RWPE2 (cell line): ENCODE measurements at regions not wholly inside any gene's neighbourhood (a gene's known extent, or its start where the extent isn't known, plus 50 kb on each side); places are given as distances from the start of the nearest gene placed in this dataset.

Experiments
- ATAC-seq: fragments of 200-7000 bp; cut with Tn5 transposase; 3 replicates; pipeline ENCODE4 v1.9.1; 2021; ENCODE audit warnings: low read depth
- DNase-seq: peaks from one replicate; pipeline ENCODE4 v3.0.0-alpha.2; 2020; ENCODE audit warnings: low spot score
- H3K27ac ChIP-seq: fragments of 450-650 bp; 2 replicates; pipeline ENCODE4 v1.5.1; 2017; ENCODE audit warnings: mild to moderate bottlenecking; ENCODE audit not compliant: poor library complexity, severe bottlenecking
- H3K27me3 ChIP-seq: fragments of 250-450 bp; sonication (Bioruptor Pico); 2 replicates; pipeline ENCODE4 v1.5.1; 2021; ENCODE audit warnings: mild to moderate bottlenecking, moderate library complexity; ENCODE audit not compliant: insufficient read depth, poor library complexity, severe bottlenecking
- H3K36me3 ChIP-seq: fragments of 250-450 bp; sonication (Bioruptor Pico); 2 replicates; pipeline ENCODE4 v1.5.1; 2020; ENCODE audit warnings: low read depth, mild to moderate bottlenecking, moderate library complexity
- H3K4me1 ChIP-seq: fragments of 250-450 bp; sonication (Bioruptor Pico); 2 replicates; pipeline ENCODE4 v1.5.1; 2021; ENCODE audit warnings: mild to moderate bottlenecking, moderate library complexity; ENCODE audit not compliant: insufficient read depth, poor library complexity, severe bottlenecking
- H3K4me3 ChIP-seq: fragments of 250-450 bp; sonication (Bioruptor Pico); 2 replicates; pipeline ENCODE4 v1.5.1; 2021; ENCODE audit warnings: mild to moderate bottlenecking, moderate library complexity; ENCODE audit not compliant: severe bottlenecking
- H3K9me3 ChIP-seq: fragments of 250-450 bp; sonication (Bioruptor Pico); 2 replicates; pipeline ENCODE4 v1.5.1; 2021; ENCODE audit warnings: mild to moderate bottlenecking, moderate library complexity; ENCODE audit not compliant: severe bottlenecking
- CTCF ChIP-seq: fragments of 450-650 bp; IDR thresholded peaks from one replicate; pipeline ENCODE4 v1.5.1; 2017; ENCODE audit warnings: mild to moderate bottlenecking, moderate library complexity; ENCODE audit not compliant: poor library complexity, severe bottlenecking

DNA sequence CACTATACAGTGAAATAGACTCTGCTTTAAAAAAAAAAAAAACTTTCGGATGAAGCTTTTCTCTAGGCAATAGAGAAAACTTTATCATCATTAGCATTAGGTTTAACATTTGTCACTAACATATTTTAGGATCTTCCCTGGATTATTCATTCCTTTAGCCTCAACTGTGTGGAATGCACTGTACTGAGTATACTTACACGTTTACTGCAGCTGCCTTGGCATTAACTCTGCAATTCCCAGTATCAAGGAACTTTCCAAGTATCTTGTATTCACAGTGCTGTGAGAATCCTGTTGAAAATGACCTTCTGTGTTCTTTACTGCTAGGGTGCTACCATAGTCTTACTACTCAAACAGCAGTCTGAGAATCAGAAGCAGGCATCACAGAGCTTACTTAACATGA is 328.2 kb upstream of the COL3A1 start:
- DNase-seq (no peak), ATAC-seq (no peak; the same call in 2 of the 3 replicates)
- H3K4me1 ChIP-seq = no peaks in the 10 kb centered on the region
- H3K27ac ChIP-seq = no peak overlapping the region
- H3K9me3 ChIP-seq = no peaks in the 10 kb centered on the region
- H3K36me3 ChIP-seq = no peaks in the 10 kb centered on the region
- no peak overlapping the region for H3K4me3 ChIP-seq
- no peak for TF ChIP-seq CTCF
- H3K27me3 ChIP-seq = no peaks in the 10 kb centered on the region

DNA sequence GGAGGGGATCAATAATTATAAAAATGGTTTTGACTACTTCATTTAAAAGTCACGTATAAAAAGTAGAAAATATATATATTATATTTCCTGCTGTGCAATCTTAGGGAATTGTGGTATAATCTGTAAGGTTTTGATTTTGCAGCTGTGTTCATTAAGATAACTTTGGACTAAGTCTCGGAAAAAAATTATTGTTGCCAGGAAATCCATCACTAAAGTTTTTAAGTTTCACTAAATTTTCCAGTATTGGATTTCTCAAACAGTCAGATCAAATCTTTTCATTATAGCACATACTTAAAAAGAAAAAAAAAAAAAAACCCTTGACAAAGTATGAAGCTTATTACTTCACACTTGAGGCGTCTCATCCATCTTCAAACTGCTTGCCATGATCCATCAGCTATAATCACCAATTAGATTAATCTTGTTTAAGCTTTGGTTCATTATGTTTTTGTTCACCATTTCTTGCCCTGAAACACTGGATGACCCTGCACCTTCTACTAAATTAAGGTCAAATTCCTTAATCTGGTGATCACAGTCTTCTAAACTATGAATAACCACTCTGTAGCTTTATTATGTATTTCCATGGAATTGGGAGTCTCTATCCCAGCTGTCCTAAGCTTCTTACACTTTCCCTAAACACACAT is 326.6 kb upstream of the COL3A1 start:
- TF ChIP-seq CTCF = no peak
- H3K36me3 ChIP-seq = no peaks in the 10 kb centered on the region
- no peak overlapping the region for H3K4me3 ChIP-seq
- ATAC-seq (no peak), DNase-seq (no peak)
- H3K9me3 ChIP-seq = no peaks in the 10 kb centered on the region
- H3K27ac ChIP-seq = no peak overlapping the region
- H3K4me1 ChIP-seq = no peaks in the 10 kb centered on the region
- H3K27me3 ChIP-seq = no peaks in the 10 kb centered on the region

DNA sequence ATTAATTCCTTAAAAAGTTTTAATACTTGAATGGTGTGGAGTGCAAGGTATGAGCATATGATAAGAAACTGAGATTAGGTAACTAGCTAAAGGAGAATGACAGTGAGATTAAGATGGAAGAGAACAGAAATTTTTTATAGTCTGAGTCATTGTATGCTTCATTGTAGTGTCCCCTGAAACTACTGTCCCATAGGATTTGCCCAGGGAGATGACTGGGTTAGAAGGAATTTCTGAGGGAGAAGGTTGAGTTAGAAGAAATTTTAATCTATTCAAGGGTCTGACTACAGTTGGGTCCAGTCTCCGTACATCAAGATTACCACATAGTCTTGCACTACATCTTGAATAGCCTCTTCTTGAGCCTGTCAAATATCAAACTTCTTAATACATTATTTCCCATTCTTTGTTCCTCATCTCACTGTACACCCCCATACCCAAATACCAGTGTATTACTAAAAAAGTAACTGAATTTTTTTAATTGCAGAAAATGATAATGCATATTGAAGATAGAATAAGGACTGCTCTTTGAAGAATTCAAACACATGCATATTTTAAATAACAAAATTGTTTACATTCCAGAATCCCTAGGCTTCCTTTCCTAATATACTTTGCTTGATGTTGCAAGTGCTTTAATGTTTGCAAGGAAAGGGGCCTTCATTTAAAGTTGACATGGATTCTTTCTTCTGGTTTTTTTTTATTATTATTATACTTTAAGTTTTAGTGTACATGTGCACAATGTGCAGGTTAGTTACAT is 314.3 kb upstream of the COL3A1 start:
- Histone ChIP-seq H3K9me3 (peaks cover 2% of the 10 kb centered on the region), H3K27ac (no peak overlapping the region), H3K4me3 (no peak overlapping the region), H3K27me3 (no peaks in the 10 kb centered on the region), H3K4me1 (no peaks in the 10 kb centered on the region), H3K36me3 (no peaks in the 10 kb centered on the region)
- ATAC-seq (peak; percentile 49; the same call in 1 of the 3 replicates), DNase-seq (no peak)
- TF ChIP-seq CTCF = no peak

DNA sequence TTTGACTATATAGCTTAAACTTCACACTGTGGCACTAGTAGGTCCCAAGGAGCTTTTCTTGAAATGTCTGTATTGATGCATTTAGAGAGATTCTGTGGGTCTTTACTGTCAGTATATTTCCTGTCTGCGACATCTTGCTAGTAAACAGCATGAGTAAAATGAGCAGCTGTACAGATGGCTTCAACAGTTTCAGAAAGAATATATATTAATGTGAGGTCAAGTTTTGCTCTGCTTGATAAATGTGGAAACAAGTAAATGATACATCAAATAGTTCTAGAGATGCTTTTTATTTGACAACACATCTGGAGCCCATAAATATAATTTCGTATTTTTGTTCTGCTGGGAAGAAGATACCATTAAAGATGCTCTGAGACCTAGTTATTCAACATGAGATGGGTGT is 310.9 kb upstream of the COL3A1 start:
- no peak for TF ChIP-seq CTCF

DNA sequence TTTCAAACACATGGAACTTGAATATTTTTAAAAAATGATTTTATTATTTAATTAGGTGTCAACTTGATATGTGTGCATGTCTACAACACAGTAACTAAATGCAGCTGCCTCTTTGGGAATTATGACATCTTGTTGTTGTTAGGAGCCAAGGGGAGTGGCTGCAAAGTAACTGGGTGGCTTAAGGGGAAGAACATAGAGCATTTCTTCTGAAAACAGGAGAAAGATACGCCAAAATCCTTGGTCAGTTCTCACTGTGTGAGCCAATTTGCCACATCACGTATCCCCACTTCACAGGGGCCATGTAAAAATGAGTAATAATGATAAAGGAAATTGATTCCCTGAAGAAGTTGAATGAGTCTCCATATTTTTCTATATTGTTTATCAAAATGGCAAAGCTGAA is 309.8 kb upstream of the COL3A1 start:
- TF ChIP-seq CTCF = no peak
- Histone ChIP-seq H3K27me3 (no peaks in the 10 kb centered on the region), H3K36me3 (no peaks in the 10 kb centered on the region), H3K9me3 (no peaks in the 10 kb centered on the region), H3K4me3 (no peak overlapping the region), H3K4me1 (no peaks in the 10 kb centered on the region), H3K27ac (no peak overlapping the region)
- no peak for ATAC-seq
- no peak for DNase-seq

More for the DNA sequence above, 310.9 kb upstream of the COL3A1 start:
- no peak overlapping the region for H3K27ac ChIP-seq
- no peaks in the 10 kb centered on the region for H3K27me3 ChIP-seq
- H3K4me1 ChIP-seq = no peaks in the 10 kb centered on the region
- ATAC-seq = no peak
- no peak for DNase-seq
- peaks cover 2% of the 10 kb centered on the region for H3K9me3 ChIP-seq
- H3K4me3 ChIP-seq = no peak overlapping the region
- H3K36me3 ChIP-seq = no peaks in the 10 kb centered on the region
